Thoracic aorta (tissue), 2 donors: ENCODE measurements at regions not wholly inside any gene's neighbourhood (a gene's known extent, or its start where the extent isn't known, plus 50 kb on each side); places are given as distances from the start of the nearest gene placed in this dataset.
A peak's percentile ranks its signal among the peaks of the same experiment; 100 is the strongest.

Experiments
- ATAC-seq: fragments of 150-250 bp; one replicate; pipeline ENCODE4 v1.8.0; 2017; ENCODE audit warnings: low read depth; ENCODE audit not compliant: insufficient number of reproducible peaks, low FRiP score
- DNase-seq: peaks from one replicate; pipeline ENCODE4 v3.0.0-alpha.2; 2020; ENCODE audit warnings: low spot score
- H3K27ac ChIP-seq, 2 donors: fragments of 200-600 bp; sonication (generic); 1 replicate in 1 of 2; 2 replicates in 1 of 2; pipeline ENCODE4 v1.5.1; 2016; ENCODE audit warnings: mild to moderate bottlenecking in 2 of 2, moderate library complexity in 2 of 2
- H3K27me3 ChIP-seq: fragments of 200-600 bp; sonication (generic); replicated peaks from 2 replicates; pipeline ENCODE4 v1.6.0; 2016; ENCODE audit warnings: mild to moderate bottlenecking; ENCODE audit not compliant: insufficient read depth
- H3K36me3 ChIP-seq: fragments of 200-600 bp; sonication (generic); one replicate; pipeline ENCODE4 v1.5.1; 2016
- H3K4me1 ChIP-seq, 2 donors: fragments of 200-600 bp; sonication (generic); 1 replicate in 1 of 2; 2 replicates in 1 of 2; pipeline versions ENCODE4 v1.5.1 to v1.6.0; 2016; ENCODE audit warnings: low read depth in 2 of 2, mild to moderate bottlenecking in 1 of 2; ENCODE audit not compliant: control insufficient read depth in 1 of 2
- H3K4me3 ChIP-seq: fragments of 200-600 bp; sonication (generic); 2 replicates; pipeline ENCODE4 v1.5.1; 2016; ENCODE audit warnings: mild to moderate bottlenecking
- H3K9me3 ChIP-seq: fragments of 200-600 bp; sonication (generic); 2 replicates; pipeline ENCODE4 v1.5.1; 2016
- TF ChIP-seq, protein P1 (sequence below): fragments of 200-600 bp; sonication (generic); IDR thresholded peaks from one replicate; pipeline ENCODE4 v1.5.1; 2019; ENCODE audit warnings: antibody characterized with exemption

DNA sequence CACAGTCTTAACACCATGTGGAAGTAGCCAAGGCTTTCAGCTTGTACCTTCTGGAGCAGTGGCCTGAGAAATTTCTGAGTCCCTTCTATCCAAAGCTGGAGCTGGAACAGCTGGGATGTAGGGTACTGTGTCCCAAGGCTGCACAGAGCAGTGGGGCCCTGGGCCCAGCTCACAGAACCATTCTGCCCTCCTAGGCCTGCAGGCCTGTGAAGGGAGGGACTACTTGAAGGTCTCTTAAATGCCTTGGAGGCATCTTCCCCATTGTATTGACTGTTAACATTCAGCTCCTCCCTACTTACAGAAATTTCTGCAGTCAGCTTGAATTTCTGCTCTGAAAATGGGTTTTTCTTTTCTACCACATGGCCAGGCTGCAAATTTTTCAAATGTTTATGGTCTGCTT lies 156.5 kb upstream of the MANEA start:
- DNase-seq (no peak), ATAC-seq (no peak)
- TF ChIP-seq, protein P1, sequence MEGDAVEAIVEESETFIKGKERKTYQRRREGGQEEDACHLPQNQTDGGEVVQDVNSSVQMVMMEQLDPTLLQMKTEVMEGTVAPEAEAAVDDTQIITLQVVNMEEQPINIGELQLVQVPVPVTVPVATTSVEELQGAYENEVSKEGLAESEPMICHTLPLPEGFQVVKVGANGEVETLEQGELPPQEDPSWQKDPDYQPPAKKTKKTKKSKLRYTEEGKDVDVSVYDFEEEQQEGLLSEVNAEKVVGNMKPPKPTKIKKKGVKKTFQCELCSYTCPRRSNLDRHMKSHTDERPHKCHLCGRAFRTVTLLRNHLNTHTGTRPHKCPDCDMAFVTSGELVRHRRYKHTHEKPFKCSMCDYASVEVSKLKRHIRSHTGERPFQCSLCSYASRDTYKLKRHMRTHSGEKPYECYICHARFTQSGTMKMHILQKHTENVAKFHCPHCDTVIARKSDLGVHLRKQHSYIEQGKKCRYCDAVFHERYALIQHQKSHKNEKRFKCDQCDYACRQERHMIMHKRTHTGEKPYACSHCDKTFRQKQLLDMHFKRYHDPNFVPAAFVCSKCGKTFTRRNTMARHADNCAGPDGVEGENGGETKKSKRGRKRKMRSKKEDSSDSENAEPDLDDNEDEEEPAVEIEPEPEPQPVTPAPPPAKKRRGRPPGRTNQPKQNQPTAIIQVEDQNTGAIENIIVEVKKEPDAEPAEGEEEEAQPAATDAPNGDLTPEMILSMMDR: no peak
- H3K4me3 ChIP-seq: no peak overlapping the region
- no peak overlapping the region for H3K27ac ChIP-seq
- H3K36me3 ChIP-seq: no peaks in the 10 kb centered on the region
- H3K27me3 ChIP-seq: no peaks in the 10 kb centered on the region
- no peaks in the 10 kb centered on the region for H3K4me1 ChIP-seq
- peaks cover 7% of the 10 kb centered on the region for H3K9me3 ChIP-seq

DNA sequence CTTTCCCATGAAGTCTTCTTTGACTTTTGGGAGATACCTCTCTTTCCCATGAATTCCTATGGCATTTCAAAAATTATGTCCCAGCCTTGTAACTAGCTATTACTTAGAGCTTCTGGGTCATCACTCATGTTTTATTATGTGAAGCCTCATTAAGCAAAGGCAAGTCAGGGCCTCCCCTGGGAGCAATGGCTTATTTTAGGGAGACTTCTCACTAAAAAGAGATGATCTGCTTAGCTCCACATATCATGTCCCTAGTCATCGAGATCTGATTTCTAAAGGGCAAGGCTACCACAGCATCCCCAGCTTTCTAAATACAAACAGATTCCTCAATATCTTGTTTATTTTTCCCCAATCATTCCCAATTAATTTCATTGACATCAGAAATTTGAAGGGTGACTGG lies 154.0 kb upstream of the MANEA start:
- Histone ChIP-seq H3K27me3 (no peaks in the 10 kb centered on the region), H3K9me3 (peaks cover 7% of the 10 kb centered on the region), H3K4me1 (no peaks in the 10 kb centered on the region), H3K36me3 (no peaks in the 10 kb centered on the region), H3K27ac (no peak overlapping the region), H3K4me3 (no peak overlapping the region)
- DNase-seq (no peak), ATAC-seq (no peak)
- TF ChIP-seq, protein P1: no peak

GRCh38 chr6:95431637-95432228 lies 145.6 kb upstream of the MANEA start:
- Histone ChIP-seq H3K27ac (no peak overlapping the region), H3K9me3 (no peaks in the 10 kb centered on the region), H3K4me1 (no peaks in the 10 kb centered on the region), H3K36me3 (no peaks in the 10 kb centered on the region), H3K27me3 (no peaks in the 10 kb centered on the region), H3K4me3 (no peak overlapping the region)
- ATAC-seq (no peak), DNase-seq (no peak)
- TF ChIP-seq, protein P1: peak; percentile 67

GRCh38 chr6:95439741-95440140 lies 137.6 kb upstream of the MANEA start:
- no peak overlapping the region for H3K27ac ChIP-seq
- H3K27me3 ChIP-seq: no peaks in the 10 kb centered on the region
- TF ChIP-seq, protein P1: no peak
- no peak for DNase-seq
- H3K9me3 ChIP-seq: no peaks in the 10 kb centered on the region
- no peak overlapping the region for H3K4me3 ChIP-seq
- ATAC-seq: no peak
- no peaks in the 10 kb centered on the region for H3K36me3 ChIP-seq
- no peaks in the 10 kb centered on the region for H3K4me1 ChIP-seq

DNA sequence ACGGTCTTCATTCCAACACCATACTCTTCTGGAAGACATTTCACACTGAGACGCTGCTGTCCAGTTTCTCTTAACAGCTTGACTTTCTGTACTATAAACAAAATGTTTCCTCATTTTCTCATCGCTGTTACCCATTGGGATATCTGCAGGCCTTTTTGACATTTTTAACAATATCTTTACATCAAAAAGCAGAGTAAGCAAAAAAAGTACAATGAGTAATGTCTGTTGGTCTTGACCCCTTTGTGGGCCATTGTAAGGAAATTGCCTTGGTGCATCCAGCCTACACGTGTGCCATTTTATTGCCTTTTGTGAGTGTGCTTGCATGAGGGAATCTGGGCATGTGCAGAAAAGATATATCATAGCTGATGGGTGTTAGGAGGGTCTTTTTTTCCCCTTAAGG lies 129.1 kb upstream of the MANEA start:
- Histone ChIP-seq H3K27me3 (no peaks in the 10 kb centered on the region), H3K9me3 (no peaks in the 10 kb centered on the region), H3K27ac (no peak overlapping the region), H3K36me3 (no peaks in the 10 kb centered on the region), H3K4me3 (no peak overlapping the region), H3K4me1 (no peaks in the 10 kb centered on the region)
- no peak for DNase-seq
- no peak for ATAC-seq
- TF ChIP-seq, protein P1: no peak
